MV-4-11 (cell line): ENCODE measurements at regions not wholly inside any gene's neighbourhood (a gene's known extent, or its start where the extent isn't known, plus 50 kb on each side); places are given as distances from the start of the nearest gene placed in this dataset.

Experiments used
- DNase-seq: peaks from one replicate; lab custom pipeline; 2025; lab: John Stamatoyannopoulos, UW

DNA sequence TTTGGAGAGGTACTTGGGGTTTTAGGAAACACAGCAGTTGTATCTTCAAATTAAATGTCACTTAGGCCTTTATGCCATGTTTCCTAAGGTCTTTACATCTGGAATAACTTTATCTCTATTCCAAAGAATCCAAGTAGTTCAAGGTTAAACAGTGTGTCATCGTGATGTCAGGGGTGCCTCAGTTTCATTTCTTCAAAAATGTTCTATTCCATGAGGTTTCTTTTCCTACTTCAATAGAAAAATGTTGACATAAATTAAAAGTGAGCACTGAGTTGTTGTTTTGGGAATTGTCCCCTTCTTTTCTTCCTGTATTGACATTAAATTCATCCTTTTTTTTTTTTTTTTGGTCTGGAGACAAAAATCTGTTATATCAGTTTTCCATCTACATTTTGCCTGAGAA is 160.6 kb upstream of the C21orf91 start:
- DNase-seq, result no peak

DNA sequence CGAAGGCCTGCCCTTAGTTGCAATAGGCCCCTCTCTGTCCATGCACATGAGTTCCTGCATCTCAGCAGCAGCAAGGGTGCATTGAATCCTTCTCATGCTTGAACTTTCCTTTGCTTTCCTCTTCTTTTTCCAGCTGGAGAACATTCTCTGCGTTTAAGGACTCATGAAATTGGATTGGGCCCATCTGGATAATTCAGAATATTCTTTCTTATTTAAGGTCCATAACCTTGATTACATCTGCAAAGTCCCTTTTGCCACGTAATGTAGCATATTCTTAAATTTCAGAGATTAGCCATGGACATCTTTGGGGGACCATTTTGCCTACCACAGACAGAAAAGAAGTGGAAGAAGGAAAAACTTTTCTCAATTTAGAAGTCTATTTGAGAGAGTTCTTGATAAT is 159.7 kb upstream of the C21orf91 start:
- no peak for DNase-seq

DNA sequence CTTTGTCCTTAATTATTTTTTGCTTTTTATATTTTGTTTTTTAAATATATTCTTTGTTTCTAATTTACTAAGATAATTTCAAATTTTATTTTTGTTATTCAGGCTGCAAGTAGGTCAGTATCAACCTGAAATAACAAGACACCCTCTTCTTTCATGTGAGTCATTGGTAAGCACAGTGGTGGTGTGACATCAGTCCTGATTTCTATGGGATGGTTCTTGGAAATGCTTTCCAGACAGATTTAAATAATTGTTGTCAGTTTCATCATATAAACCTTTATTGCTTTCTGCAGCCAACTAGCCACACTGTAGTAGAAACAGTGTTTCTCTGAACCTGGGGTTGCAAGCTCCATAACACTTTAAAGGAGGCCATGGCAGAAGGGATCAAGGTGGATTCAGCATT is 157.5 kb upstream of the C21orf91 start:
- no peak for DNase-seq

DNA sequence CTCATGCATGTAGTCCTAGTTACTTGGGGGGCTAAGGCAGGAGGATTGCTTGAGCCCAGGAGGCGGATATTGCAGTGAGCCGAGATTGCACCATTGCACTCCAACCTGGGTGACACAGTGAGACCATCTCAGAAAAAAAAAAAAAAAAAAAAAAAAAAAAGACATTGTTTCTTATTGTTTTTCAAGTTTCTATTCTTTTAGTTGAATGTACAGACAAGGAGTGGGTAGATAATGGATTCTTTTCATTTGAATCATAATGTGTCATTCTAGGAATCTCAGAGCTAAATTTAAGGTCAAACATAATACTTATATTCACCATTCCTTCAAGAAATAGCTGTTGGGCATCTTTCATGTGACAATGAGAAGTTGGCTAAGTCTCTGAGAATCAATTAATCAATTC is 157.0 kb upstream of the C21orf91 start:
- no peak for DNase-seq

DNA sequence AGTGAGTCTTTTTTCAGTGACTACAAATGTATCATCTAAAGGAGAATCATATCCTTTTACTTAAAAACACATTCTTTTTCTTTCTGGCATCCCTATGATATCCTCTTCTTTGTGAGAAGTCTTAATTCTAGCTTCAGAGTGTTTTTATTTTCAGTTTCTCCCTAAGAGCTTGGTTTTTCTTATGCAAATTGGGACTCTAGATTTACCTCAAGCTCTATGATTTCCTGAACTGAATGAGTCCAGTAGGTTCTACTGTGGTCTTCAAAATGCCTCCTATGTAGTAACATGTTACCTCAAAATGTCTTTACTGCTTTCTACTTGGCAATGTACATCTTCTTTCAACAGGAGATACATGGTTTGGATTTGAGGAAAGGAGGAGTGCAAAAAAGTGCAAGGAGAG is 148.2 kb upstream of the C21orf91 start:
- DNase-seq, result no peak

DNA sequence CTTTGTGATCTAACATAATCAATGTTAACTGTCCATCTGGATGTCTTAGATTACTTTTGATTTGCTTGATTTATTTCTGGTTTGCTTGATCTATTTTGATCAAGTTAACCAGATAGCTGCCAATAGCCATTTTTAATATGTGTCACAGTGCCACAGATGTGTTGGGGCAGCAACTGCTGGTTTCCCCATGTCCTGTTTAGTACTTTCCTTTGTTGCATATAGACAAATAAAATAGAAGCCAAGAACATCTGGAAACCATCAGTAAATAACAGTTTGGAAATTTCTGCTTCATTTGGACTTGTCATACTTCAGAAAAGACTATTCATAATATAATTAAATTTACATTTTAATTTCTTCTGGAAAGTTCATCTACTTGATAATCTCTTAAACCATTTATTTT is 145.6 kb upstream of the C21orf91 start:
- no peak for DNase-seq

DNA sequence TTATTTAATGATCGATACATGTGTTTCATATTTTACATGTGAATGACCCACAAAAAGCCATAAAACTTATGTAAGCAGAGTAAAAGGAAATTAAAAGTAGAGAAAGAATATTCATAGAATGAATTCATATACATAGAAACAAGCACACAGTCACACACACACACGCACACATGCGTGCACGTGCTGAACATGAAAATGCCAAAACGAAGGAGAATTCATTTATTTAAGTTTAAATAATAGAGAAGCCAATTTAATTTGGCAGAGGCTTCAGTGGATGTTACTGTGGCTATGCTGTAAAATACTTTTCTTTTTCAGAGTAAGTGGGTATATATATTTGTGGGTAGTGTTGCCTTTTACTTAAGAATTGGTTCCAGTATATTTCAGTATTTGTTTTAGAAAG is 145.0 kb upstream of the C21orf91 start:
- no peak for DNase-seq

DNA sequence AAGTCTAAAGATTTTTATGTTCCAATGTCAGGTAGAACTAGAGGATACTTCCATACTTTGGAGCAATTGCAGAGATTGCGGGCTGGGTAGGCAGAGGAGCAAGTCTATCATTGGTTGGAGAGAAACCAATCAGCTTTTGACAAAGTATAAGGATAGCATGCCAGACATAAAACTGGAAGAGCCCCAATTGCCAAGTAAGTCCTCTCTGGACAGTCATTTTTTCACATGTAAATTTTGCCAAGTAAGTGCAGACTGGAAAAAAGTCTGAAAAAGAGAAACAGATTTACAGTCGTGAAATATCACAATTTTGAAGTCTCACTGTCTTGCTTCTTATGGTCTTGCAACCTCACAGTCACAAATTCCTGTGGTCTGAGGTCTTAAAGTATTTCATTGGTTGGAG is 131.4 kb upstream of the C21orf91 start:
- no peak for DNase-seq

DNA sequence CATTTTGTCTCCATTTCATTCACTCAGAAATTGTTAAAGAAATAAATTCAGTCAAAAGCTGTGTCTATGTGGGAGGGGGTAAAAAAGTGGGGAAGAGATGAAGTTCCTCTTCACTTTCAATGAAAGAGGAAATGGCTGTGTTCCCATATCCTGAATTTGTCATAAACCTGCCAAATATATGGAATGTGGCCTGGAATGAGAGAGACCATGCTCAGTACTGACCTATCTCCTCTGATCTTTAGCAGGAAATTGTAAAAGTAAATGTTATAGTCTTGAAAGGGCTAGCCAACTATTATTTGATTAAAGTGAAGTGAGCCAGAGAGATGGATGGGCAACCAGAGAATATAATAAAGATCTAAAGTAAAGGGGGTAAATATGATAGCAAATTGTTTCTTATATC is 130.3 kb upstream of the C21orf91 start:
- no peak for DNase-seq

DNA sequence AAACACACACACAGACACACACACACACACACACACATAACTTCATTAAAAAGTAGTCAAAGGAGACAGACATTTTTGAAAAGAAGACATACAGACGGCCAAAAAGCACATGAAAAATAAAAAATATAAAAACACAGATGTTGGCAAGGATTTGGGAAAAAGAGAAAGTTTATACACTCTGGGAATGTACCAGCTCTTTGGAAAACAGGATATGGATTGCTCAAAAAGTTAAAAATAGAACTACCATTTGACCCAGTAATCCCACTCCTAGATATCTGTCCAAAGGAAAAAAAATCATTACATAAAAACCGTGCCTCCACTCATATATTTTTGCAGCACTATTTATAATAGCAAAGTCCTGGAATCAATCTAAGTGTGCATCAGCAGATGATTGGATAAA is 128.4 kb upstream of the C21orf91 start:
- no peak for DNase-seq

DNA sequence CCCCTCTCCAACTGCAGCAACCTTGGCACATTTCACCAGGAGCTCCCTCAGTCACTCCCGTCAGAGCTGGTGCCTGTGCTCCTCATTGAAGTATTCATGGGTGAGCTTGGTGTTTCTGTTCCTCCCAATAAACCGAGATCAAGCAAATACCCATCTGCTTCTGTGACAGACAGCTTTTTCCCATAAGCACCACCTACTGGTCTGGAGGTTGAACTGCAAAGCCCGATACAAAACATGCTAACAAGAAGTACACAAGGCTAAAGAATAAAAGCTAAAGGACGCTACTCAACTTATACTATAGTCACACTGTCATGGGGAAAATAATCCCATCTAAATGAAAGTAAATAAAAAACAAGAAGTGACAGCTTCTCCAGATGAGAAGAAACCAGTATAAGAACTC is 111.9 kb upstream of the C21orf91 start:
- DNase-seq, result no peak

DNA sequence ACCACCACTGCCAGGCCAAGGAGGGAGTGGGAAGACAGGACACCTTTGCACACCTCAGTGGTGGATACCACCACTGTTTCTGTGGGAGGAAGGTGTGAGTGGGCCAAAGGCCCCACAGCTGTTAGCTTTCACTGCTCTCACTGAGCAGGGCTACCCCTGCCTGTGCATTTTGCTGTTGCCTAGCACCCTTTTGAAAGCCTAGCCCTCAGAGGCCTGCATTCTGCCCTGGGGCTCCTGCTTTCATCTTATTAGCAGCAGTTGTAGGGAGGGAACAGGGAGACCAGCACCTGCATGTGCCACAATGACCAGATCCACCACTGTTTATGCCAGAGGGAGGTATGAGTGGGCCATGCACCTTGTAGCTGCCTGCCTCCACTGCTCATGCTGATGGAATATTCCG is 110.9 kb upstream of the C21orf91 start:
- DNase-seq, result no peak

DNA sequence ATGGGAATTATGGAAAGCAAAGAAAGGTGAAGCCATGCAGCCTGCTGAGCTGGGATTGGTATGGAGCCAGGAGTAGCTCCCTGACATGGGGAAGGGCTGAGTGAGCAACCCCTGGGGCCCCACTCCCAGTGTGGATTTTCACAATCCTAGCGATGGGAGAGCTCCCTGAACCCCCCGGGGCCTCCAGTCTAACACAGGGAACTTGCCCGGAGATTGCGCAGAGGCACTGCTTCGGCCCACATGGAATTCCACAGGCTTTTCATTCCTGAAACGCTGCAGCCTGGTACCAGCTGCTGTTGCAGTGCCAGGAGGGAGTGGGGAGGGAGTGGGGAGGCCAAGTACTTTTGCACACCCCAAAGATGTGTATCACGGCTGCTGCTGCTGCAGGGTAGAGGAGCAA is 110.4 kb upstream of the C21orf91 start:
- DNase-seq, result no peak

DNA sequence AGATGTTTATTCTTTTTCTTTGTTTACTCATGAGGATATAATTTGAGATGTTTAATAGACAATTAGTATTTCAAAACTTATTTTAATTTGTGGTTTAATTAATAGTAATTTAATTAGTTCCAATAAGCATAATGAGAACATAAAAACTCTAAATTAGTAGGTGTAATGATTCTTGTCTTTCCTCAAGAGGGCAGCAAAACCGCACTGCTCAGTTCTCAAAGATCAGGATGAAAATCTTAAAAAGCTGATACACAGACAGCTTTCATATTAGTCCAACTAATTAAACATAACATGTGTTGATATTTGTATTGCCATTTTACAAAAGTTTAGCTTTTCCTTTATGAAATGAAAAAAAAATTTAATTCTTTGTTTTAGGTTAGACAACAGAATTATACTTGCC is 106.7 kb upstream of the C21orf91 start:
- DNase-seq, result peak; percentile 16

DNA sequence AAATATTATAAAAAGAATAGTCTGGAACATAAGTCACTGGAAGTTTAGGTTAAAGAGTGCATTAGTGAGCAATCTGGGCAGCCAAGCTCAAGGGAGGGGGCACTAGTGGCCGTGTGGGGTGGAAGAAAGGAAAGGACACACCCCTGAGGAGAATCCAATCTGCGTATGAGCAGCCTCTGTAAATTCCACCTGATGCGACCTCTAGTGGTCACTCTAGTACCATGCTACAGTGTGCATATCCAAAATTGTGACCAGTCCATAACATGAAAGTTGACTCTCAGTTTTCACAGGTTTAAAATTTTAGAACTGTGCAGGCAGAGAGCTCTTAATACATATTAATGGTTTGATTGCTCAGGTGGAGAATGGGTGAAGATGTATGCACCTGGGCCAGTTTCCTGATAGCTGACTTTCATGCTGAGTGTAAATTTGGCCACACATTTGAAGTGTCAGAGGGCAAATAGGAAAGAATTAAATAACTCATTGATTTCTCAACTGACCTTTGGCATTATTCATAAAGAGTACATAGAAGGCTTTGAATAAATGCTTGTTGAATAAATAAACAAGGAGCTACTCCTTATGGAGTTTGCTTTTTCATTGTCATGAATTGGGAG is 105.9 kb upstream of the C21orf91 start:
- peak; percentile 24 for DNase-seq

DNA sequence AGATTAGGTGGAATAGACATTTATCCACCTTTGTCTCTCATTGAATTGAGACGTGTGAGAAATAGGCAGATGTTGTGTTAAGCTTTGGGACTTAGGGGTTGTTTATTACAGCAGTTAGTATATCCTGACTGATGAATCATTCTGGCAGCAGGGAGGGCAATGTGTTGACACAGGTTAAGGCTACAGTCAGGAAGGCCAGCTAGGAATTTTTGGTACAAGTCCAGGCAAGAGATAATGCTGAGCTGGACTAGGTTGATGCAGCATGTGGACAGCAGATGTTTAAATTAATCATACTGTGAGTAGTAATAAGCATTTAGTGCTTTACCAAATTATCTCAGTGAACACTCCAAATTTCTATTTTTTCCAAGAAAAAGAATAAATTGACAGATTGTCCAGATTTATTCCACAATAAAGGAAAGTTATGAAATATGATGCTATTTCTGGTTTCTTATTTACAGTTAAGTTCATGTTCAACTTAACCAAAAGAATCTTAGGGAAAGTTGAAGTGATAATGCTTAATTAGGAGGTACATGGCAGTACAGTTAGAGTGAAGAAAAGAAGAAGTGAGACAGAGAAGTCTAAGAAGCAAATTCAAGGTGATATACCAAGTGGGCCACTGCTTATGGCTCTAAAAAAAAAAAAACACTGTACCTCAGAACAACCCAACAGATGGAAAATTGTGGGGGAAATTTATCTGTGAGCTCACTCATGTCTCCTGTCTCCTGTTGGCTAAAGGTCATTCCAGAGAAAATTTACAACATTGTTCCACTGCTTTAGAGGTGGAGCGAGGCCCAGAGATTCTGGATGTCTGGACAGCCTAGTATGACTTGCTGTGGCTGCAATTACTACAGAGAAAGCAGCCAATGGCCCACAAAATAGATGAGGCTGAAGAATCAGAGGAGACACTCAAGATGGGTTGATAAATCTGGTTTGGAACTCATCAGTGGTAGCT is 102.7 kb upstream of the C21orf91 start:
- DNase-seq, result no peak

DNA sequence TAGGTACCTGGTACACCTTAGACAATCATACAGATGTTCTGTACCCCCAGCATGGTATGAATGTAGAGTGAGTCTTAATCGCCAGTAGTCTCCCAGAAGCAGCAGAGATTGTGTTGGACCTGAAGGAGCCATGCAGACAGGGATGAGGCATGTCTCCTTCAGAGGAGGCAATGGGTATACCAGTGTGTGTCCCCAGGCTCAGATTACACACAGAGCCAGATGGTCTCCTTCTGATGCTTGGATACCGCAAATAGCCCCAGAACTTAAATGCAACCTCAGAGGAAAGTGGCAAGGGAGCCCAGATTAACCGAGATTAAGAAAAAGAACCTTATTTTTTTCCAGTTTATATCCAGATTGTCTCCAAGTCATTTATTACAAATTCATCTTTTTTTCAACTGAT is 96.8 kb upstream of the C21orf91 start:
- no peak for DNase-seq

DNA sequence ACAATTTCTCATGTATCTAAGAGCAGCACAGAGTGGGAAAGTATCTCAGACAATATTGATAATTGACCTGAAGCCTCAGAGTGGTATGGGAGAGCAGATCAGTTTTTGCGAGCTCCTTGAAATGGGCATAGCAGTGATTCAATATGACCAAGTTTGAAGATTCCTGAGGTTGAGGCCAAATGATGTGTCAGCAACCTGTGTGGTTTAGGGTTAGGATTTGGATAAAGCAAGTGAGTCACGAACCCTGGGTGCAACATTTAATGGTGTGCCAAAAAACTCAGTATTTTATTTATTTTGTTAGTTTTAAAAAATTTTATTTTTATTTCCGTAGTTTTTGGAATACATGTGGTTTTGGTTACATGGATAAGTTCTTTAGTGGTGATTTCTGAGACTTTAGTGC is 92.5 kb upstream of the C21orf91 start:
- DNase-seq, result no peak

DNA sequence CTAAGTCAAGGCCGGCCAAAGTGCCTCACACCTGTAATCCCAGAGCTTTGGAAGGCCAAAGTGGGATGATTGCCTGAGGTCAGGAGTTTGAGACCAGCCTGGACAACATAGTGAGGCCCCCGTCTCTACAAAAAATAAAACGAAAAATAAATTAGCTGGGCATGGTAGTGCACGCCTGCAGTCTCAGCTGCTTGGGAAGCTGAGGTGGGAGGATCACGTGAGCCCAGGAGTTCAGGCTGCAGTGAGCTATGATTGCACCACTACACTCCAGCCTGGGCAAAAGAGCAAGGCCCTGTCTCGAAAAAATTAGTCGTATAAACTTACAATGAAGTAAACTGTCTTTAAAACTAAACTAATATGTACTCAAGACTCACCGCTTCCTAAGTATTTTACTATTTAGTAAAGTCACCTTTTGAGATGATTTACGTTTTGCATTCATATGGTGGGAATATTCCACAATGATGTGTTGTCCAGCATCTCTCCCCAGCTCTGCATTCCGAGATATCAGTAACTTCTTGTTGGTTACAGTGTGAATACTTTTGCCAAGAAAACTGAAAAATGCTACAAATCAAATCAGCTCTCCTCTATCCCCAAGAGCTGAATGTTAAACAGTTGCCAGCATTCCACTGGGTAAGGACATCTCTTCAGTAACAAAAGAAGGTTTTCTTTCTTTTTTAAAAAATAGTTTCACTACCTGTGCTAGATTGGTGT is 84.9 kb upstream of the C21orf91 start:
- DNase-seq, result no peak

DNA sequence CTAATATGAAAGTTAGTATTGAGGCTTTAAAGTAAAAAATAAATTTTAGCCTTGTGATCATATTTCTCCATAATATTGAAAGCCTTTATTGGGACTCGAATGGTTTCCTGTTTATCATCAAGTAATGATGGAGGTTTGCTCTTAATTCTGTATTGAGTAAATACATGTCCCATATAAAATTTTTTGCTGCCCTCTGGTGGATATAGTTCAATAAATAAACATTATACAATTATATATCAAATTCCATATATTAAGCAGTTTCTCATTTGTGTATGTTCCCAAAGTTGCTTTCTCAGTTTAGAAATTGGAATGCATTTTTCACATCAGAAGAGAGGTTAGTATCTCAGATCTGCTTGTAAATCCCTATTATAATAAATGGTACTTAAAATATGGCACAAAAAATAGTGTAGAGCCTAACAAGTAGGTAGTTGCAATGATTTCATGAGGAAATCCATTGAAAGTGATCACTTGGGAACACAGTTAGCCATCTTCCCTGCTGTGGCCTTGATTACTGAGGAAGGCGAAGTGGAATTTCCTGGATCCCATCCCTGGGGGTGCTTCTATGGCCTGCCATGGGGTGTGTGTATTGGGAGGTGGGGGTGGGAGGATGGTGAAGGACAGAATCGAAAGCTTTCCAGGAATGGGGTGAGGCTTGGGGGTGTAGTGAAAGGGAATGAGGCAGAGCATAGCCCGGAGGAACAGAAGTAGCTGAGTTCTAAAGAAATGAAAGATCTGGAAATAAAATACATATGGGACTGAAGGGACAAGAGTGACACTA is 84.1 kb upstream of the C21orf91 start:
- DNase-seq, result peak; percentile 3

DNA sequence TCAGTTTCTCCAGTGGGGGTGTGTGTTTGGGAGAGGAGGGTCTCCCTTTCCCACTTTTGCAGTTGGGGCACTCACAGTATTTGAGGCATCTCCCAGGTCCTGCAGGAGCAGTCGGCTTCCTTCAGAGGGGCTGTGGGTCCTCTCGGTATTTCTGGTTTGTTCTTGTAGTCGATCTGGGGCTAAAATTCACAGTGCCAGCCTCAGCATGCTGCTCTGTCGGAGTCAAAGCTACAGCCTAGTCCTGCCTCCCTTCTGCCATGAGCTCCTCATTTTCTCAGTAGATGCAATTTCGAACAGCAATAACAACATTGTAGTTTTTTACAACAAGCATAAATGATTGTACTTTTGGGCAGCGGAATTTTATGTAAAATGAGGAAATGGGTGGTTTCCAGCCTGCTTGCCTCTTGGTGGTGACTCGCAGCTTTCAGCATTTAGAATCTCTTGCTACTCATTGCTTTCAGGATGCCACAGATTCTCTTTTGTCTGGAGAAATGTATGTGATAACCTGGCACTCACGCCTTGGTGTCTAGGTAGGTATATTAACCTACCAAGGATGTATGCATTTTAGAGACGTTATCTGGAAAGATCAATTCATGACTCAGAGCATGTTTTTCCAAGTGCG is 82.4 kb upstream of the C21orf91 start:
- DNase-seq, result peak; percentile 21

DNA sequence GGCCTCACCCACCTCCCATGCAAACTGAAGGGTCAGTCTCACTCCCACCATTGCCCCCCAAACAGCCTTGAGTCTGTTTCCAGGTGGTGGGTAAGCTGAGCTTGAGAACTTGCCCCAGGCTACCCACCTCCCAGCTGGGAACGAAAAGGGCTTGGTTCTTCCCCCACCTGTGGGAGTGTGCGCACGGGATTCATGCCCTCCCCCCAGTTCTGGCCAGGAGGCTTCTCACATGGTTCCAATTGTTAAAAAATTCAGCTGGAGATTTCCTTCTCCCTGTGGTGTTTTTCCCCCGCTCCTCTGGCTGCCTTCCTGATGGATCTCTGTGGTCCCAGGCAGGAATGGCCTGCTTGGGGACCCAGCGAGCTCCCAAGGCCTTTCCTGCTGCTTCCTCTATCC is 81.8 kb upstream of the C21orf91 start:
- DNase-seq, result no peak
